ENCODE measurements at regions not wholly inside any gene's neighbourhood (a gene's known extent, or its start where the extent isn't known, plus 50 kb on each side); places are given as distances from the start of the nearest gene placed in this dataset.

DNA sequence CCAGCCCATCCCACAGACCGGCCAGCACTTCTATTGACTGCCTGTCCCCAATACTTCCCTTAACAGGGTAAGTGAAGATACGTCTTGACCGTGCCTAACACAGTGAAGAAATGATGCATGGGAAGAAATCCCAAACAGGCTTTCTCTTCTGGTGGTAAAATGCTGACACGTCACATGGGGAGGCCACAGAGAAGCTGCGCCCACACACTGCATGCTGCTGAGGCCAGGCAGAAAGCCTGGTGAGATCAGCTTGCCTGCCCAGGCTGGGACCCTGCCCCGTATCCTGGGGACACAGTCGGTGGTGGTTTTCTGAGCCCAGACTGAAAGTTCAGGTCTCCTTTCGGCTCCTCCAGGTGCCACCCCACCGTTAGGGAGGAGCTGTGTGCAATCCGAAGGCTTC lies 356.3 kb upstream of the MGMT start:
- TF ChIP-seq CTCF (IDR thresholded peaks at IDR 0.05; ENCODE audit: poor library complexity, severe bottlenecking) = no peak
- TF ChIP-seq REST (IDR thresholded peaks at IDR 0.05; ENCODE audit: borderline replicate concordance) = no peak
- TF ChIP-seq EP300 (conservative IDR thresholded peaks at IDR 0.05; ENCODE audit: poor library complexity, severe bottlenecking) = no peak
- TF ChIP-seq POLR2AphosphoS5 (IDR thresholded peaks at IDR 0.05) = no peak
